Lower leg skin (tissue), 3 donors: ENCODE measurements at regions not wholly inside any gene's neighbourhood (a gene's known extent, or its start where the extent isn't known, plus 50 kb on each side); places are given as distances from the start of the nearest gene placed in this dataset.

ENCODE experiments used
- POLR2A ChIP-seq, 2 donors: fragments of 450-650 bp; IDR thresholded peaks; one replicate each; pipeline ENCODE4 v1.6.1; 2016 to 2017; ENCODE audit warnings: antibody characterized with exemption in 2 of 2, mild to moderate bottlenecking in 1 of 2, moderate library complexity in 1 of 2
- TF ChIP-seq, protein P1 (sequence below), 3 donors: fragments of 450-650 bp; IDR thresholded peaks; one replicate each; pipeline ENCODE4 v1.5.1; 2016; ENCODE audit warnings: antibody characterized with exemption in 3 of 3, mild to moderate bottlenecking in 3 of 3, moderate library complexity in 2 of 3

DNA sequence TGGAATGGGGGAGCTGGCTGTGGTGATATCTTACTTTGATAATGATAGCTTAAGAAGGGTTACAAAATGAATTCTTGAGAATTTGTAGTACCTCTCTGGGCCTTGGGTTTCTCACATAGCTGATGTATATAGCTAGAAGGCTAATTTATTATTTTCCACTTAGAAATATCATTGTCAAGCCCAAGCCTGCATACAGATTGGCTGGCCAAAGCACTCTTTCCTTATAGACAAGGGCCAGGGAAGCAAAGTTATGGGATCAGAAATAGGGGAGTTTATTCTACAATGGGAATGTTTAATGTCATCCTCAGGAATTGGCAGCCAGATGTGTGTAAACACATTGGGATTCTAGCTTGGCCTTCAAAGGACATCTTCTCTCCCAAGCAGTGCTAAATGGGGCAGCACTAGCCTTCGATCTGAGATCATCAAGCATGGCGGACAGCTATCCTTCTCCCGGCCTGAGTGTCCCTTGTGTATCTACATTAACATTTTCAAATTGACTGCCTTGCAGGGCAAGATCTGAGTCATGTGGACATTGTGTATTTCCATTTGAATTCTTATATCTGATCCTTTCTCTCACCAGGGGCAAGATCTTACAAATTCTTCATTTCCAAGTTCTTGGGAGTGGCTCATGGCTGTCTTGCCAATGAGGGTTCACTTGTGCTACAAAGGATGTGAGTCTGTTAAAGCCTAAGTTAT is 457.2 kb downstream of the ARHGEF28 start:
- TF ChIP-seq, protein P1, sequence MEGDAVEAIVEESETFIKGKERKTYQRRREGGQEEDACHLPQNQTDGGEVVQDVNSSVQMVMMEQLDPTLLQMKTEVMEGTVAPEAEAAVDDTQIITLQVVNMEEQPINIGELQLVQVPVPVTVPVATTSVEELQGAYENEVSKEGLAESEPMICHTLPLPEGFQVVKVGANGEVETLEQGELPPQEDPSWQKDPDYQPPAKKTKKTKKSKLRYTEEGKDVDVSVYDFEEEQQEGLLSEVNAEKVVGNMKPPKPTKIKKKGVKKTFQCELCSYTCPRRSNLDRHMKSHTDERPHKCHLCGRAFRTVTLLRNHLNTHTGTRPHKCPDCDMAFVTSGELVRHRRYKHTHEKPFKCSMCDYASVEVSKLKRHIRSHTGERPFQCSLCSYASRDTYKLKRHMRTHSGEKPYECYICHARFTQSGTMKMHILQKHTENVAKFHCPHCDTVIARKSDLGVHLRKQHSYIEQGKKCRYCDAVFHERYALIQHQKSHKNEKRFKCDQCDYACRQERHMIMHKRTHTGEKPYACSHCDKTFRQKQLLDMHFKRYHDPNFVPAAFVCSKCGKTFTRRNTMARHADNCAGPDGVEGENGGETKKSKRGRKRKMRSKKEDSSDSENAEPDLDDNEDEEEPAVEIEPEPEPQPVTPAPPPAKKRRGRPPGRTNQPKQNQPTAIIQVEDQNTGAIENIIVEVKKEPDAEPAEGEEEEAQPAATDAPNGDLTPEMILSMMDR (IDR thresholded peaks at IDR 0.05), result no peak
- no peak for TF ChIP-seq POLR2A (IDR thresholded peaks at IDR 0.05)
